Amniotic epithelial cell (primary cell): ENCODE measurements at regions not wholly inside any gene's neighbourhood (a gene's known extent, or its start where the extent isn't known, plus 50 kb on each side); places are given as distances from the start of the nearest gene placed in this dataset.
A peak's percentile ranks its signal among the peaks of the same experiment; 100 is the strongest.

Experiments
- DNase-seq: peaks from one replicate; pipeline ENCODE4 v3.0.0-alpha.2; 2010; ENCODE audit warnings: low read depth

GRCh38 chr4:155268821-155269220 is 60.4 kb downstream of the NPY2R start:
- no peak for DNase-seq

DNA sequence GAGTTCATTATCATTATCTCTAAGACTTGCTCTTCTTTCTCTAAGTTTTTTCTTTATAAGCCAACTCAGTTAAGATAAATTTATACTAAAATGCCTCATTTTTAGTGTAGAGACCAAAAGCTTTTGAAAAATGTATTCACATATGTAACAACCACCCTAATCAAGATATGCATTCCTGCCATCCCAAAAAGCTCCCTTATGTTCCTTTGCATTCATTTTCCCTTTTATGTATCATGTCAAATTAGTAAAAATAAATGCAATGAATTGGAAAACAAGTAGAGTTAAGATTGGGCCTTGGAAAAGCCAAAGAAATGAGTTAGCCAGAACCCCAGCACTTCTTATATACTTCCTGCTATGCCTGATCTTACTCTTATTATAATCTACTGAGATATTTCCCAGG is 62.2 kb downstream of the NPY2R start:
- DNase-seq = no peak

GRCh38 chr4:155271557-155271956 is 63.1 kb downstream of the NPY2R start:
- peak; percentile 11 for DNase-seq

- DNase-seq = no peak
Observed at GRCh38 chr4:155288999-155289398, 80.6 kb downstream of the NPY2R start.
